NCI-H2196 (cell line): ENCODE measurements at regions not wholly inside any gene's neighbourhood (a gene's known extent, or its start where the extent isn't known, plus 50 kb on each side); places are given as distances from the start of the nearest gene placed in this dataset.

Experiments used
- DNase-seq: peaks from one replicate; lab custom pipeline; 2025; ENCODE audit not compliant: unreplicated experiment; lab: John Stamatoyannopoulos, UW

DNA sequence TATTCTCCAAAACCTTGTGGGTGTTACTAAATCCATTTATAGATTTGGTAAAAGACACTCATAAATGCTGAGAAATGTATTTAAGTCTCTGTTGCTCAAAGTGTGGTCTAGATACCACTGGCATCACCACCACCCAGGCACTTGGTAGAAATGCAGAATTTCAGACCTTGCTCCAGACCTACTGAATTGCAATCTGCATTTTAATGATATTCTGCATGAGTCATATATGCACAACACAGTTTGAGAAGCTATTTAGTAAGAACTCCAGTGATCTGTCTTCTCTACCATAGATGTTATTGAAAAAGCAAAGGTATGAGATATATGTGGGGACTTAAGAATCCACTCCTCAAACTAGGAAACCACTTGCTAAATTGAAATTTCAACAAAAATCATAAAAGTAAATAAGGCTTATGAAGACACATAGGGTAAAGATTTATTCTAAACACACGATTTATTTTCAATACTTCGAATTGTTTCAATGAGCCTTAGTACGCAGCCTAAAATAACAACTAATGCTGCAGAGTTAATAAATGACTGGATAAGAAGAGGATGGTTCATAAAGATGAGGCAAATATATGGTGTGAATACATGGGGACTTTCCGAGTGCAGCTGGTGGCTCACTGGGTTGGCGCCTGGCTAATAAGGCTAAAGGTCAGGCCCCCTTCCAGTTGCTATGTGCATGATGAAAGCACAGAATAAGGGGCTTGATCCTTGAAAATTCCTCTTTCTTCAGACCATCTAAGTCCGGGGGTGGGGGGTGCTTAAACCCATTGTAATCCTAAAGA lies 813.3 kb downstream of the NR2F2 start:
- no peak for DNase-seq

- no peak for DNase-seq
Observed at GRCh38 chr15:97144377-97144711, 813.8 kb downstream of the NR2F2 start.

DNA sequence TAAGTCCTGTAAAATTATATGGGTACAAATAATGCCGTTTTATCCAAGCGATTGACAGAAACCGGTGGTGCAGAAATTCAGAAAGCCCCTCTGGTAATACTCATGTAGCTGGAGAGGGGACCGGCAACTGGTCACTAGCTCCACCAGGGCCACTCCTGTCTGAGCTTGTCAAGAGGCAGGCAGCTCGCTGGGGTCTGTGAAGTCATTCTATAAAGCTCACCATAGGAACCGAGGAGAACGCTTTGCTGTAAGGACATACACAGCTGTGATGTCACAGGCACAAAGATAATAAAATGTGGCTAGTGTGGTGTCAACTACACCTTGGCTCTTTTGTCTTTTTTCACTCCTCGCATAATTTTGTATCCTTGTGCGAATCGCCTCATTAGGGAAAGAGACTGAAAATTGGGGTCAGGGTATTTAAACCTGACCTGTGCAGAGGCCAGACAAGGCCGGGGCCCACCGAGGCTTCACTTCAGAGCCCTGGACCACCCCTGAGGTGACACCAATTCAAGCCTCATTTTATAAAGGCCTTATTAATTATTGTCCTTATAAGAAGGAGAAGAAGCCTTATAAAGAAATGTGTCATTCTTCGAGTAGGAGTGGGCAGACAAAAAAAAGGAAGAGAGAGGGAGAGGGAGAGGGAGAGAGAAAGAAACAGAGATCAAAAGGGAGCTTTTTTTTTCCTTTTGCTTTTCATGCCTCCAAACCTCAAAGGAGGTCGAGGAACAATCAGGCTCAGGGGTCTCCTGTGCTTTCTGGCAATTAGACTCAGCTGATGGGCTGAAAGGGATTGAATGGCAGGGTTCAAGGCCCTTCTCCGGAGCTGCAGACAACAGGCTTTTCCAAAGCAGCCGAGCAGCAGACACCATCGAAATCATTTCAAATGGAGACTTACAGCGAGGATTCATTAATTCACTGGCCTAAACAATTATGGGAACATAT lies 813.3 kb upstream of the ARRDC4 start:
- DNase-seq: no peak

GRCh38 chr15:97153356-97153965 lies 807.0 kb upstream of the ARRDC4 start:
- no peak for DNase-seq

- DNase-seq: no peak
Observed at GRCh38 chr15:97156739-97157265, 803.7 kb upstream of the ARRDC4 start.

DNA sequence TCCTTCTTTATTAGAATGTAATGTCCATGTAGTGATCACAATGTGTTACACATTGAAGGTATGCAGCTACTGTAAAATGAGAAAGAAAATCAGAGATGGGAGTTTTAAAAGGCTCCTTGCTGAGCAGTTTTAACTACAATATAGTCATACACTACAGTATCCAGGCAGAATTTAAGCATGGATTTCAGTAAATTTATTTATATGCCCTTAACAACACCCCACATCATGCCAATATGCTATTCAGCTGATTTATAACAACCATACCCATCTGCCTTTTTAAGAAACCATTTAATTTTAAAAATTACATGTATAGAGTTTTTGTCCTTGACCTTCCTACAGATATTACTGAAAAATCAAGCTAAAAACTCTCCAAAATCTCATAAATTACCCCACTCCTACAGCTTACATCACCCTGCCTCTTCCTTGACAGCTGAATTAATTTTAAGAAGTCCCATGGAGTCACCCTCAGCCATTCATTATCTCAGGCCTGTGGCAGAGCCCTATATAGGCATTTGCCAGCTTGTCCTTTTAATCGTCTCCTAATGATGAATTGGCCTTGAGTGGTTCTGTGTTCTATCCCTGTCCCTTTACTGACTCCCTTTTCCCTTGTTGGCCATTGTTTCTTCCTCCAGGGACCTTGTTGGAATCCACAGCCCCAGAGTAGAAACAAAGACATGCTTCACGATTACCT lies 797.6 kb upstream of the ARRDC4 start:
- no peak for DNase-seq

- no peak for DNase-seq
Observed at GRCh38 chr15:97165205-97165604, 795.3 kb upstream of the ARRDC4 start.

- no peak for DNase-seq
Observed at GRCh38 chr15:97168704-97169475, 791.6 kb upstream of the ARRDC4 start.

- no peak for DNase-seq
Observed at GRCh38 chr15:97171556-97171955, 788.9 kb upstream of the ARRDC4 start.

DNA sequence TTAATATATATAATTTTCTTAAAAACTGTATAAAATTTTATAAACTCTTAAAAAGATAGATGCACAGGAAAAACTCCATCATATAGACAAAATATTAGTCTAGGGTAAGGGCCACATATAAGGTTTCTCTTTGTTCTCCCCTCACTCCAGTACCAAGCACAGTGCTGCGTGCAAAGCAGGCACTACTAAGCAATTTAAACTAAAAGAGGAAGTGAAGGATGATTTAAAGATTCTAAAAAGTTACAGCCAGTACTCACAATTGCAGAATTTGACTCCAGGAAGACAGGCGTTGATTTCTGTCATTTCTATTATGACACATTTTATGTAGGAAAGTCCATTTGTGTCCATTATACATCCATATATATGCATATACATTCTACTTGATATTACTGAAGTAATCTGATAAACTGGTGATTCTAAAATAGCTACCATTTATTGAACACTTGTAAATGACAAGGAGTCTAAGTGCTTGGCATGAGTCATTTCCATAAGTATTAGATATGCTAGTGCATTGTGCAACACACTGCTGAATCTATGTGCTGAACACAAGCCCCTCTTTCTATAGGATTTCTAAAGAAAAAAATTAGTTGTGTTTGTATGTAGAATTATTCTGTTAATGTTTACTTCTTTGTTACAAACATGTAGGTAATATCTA lies 785.5 kb upstream of the ARRDC4 start:
- DNase-seq: no peak

GRCh38 chr15:97177151-97177577 lies 783.3 kb upstream of the ARRDC4 start:
- DNase-seq: no peak

DNA sequence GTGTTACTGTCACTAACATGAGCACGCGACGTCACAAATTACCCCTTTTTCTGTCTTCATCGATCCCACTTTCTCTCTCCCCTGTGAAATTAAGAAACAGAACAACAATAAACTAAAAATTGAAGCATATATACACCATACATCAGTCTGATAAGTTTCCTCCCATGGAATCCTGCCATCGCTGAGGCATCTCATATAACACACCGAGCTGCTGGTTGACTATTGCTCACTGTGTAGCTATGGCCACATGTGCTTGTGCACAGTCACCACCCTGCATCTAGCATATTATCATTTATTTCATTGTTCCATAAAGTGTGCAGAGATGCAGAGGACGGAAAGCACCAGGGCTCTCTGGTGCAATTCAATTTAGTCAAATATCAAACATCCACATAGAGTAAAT lies 777.9 kb upstream of the ARRDC4 start:
- DNase-seq: no peak

DNA sequence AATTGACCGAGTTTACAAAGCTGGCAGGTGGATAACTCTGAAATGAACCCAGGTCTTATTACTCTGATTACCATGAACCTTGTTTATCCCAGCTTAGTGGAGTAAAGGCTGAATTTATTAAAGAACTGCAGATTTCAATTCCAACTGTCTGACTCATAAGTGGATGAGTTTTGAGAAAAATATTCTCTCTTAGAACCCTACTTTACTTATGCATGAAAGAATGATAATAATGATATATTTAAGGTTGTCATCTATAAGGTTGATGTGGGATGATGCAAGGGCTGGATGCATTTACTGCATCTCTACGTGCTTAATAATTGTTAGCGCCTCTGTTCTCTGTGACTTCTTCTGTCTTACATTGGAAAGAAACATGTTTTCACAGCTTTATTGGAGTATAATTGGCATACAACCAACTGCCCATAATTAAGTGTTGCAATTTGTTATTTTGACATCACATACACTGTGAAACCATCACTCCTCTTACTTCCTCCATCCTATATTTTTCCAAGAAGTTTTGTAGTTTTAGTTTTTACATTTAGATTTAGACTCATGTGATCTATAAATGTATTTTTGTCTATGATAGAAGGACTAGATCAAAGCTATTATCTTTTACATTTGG lies 771.2 kb upstream of the ARRDC4 start:
- no peak for DNase-seq

GRCh38 chr15:97194750-97195149 lies 765.8 kb upstream of the ARRDC4 start:
- no peak for DNase-seq

GRCh38 chr15:97196048-97197014 lies 764.2 kb upstream of the ARRDC4 start:
- no peak for DNase-seq

DNA sequence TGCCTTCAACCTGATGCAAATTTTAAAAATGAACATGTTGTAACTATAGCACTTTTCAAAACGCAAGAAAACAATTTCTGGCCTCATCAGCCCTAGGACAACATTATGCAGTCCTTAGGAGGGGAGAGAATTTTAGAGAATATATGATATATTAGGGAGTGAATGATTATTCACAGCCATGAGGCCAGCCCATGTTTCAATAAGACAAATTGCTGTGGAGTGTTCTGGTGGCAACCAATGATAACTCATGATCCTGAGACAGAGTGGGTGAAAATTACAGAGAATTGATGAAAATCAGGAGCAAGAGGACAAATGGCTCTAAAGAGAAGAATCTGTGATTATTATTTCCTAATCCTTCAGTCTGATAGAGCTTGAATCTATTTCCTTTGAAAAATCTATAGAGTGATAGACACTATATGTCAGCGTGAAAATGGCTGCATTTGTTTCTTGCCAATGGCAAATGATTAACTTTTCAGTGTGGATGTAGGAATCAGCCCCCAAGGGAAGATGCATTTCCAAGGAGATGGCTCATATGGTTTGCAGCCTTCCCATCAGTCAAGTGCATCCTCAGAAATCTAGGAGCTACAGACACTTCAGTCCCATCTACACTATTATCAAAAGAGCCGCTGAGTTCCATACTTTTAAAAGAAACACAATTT lies 761.0 kb upstream of the ARRDC4 start:
- DNase-seq: no peak

DNA sequence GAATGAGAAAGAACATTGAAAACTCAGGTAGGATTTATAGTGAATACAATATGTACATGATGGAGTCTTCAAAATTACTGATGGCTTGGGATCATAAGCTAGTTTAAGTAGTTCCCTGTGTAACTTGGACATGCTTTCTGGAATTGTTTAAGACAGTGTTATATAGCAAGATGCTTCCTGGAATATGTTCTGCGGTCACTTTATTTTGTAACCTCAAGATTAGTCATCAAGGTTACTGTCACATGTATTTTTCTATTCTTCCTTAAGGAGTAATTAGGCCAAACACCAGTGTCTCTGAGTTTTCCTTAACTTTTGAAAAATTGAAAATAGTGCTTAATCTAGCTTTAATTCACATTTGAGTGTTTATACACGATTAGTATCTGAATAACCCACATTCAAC lies 760.3 kb upstream of the ARRDC4 start:
- DNase-seq: no peak

- no peak for DNase-seq
Observed at GRCh38 chr15:97210277-97210676, 750.2 kb upstream of the ARRDC4 start.
